Right atrium auricular region (tissue), 2 donors: ENCODE measurements at regions not wholly inside any gene's neighbourhood (a gene's known extent, or its start where the extent isn't known, plus 50 kb on each side); places are given as distances from the start of the nearest gene placed in this dataset.

Source experiments
- DNase-seq: peaks from one replicate; pipeline ENCODE4 v3.0.0-alpha.2; 2019; ENCODE audit warnings: low spot score
- H3K27ac ChIP-seq, 2 donors: fragments of 200-600 bp; sonication (generic); 1 replicate in 1 of 2; 2 replicates in 1 of 2; pipeline ENCODE4 v1.5.1; 2016 to 2019
- H3K27me3 ChIP-seq, 2 donors: fragments of 200-600 bp; sonication (generic); one replicate each; pipeline versions ENCODE4 v1.5.1 to v1.6.0; 2017 to 2019
- H3K36me3 ChIP-seq: fragments of 200-600 bp; sonication (generic); one replicate; pipeline ENCODE4 v1.5.1; 2016
- H3K4me1 ChIP-seq, 2 donors: fragments of 200-600 bp; sonication (generic); one replicate each; pipeline versions ENCODE4 v1.5.1 to v1.6.0; 2017 to 2019
- H3K4me3 ChIP-seq, 2 donors: fragments of 200-600 bp; sonication (generic); 1 replicate in 1 of 2; 2 replicates in 1 of 2; pipeline ENCODE4 v1.5.1; 2017 to 2019; ENCODE audit warnings: mild to moderate bottlenecking in 1 of 2, moderate library complexity in 1 of 2
- H3K9me3 ChIP-seq, 2 donors: fragments of 200-600 bp; sonication (generic); one replicate each; pipeline ENCODE4 v1.5.1; 2019
- CTCF ChIP-seq, 2 donors: fragments of 200-600 bp; sonication (generic); IDR thresholded peaks; one replicate each; pipeline ENCODE4 v1.5.1; 2019; ENCODE audit warnings: antibody characterized with exemption in 2 of 2

DNA sequence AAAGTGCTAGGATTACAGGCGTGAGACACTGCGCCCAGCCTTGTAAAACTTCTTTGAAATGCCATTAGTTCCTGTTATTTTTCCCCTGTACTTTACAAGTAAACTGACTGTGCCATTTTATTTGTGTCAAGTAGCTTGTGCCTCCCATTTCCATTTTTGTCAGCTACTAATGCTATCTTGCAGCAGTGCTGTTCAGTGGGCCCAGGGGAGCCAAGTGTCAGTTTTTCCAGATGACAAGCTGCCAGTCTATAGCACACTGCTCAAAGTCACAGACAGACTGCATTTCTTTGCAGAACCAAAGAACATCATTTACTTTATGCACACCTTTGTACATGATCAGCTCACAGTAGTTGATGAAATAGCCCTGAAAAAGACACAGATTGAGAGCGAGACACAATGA is 901.3 kb upstream of the CDH2 start:
- DNase-seq, result no peak

DNA sequence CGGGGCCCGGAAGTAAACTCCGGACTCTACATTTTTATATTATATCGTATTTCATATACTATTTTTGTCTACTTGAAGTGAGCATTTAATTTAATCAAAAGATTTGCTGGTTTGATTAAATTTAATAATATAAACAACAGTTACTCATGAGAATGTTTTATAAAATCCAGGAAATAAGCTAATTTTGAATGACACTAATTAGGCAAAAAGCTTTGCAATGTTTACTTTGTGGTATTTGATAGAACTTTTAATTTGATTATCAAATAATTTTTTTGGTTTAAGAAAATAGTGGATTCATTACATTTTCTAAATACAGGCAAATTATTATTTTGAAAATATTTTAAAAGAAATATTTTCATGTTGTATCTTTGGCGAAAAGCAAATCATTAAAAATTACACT is 900.4 kb upstream of the CDH2 start:
- Histone ChIP-seq H3K9me3 (no peaks in the 10 kb centered on the region), H3K36me3 (no peaks in the 10 kb centered on the region), H3K27me3 (no peaks in the 10 kb centered on the region), H3K4me1 (no peaks in the 10 kb centered on the region), H3K4me3 (no peak overlapping the region), H3K27ac (no peak overlapping the region)
- no peak for TF ChIP-seq CTCF (IDR thresholded peaks at IDR 0.05)
- DNase-seq, result no peak

More for the DNA sequence above, 901.3 kb upstream of the CDH2 start:
- H3K27ac ChIP-seq, result no peak overlapping the region
- TF ChIP-seq CTCF (IDR thresholded peaks at IDR 0.05), result no peak
- no peaks in the 10 kb centered on the region for H3K27me3 ChIP-seq
- no peak overlapping the region for H3K4me3 ChIP-seq
- no peaks in the 10 kb centered on the region for H3K9me3 ChIP-seq
- no peaks in the 10 kb centered on the region for H3K36me3 ChIP-seq
- H3K4me1 ChIP-seq, result no peaks in the 10 kb centered on the region

DNA sequence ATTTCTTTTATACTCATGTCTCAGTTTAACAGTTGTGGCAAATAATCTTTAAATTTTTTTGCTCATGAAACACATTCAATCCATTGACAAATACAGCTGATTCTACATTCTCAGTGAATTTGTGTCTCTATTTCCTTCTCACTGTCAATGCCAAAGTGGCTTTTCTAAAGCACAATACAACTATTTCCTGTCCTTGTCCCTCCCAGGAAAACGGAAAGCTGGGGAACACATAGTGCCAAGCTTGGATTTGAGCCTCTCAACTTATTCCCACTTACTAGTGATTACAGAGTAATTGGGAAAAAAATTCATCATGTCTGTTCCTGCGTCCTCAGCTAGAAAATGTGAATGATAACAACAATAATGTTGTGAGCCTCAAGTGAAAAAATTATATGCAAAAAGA is 899.7 kb upstream of the CDH2 start:
- H3K36me3 ChIP-seq, result no peaks in the 10 kb centered on the region
- no peaks in the 10 kb centered on the region for H3K27me3 ChIP-seq
- H3K27ac ChIP-seq, result no peak overlapping the region
- DNase-seq, result no peak
- no peaks in the 10 kb centered on the region for H3K4me1 ChIP-seq
- H3K4me3 ChIP-seq, result no peak overlapping the region
- no peak for TF ChIP-seq CTCF (IDR thresholded peaks at IDR 0.05)
- no peaks in the 10 kb centered on the region for H3K9me3 ChIP-seq

GRCh38 chr18:29074147-29074546 is 897.2 kb upstream of the CDH2 start:
- H3K4me3 ChIP-seq, result no peak overlapping the region
- H3K4me1 ChIP-seq, result no peaks in the 10 kb centered on the region
- DNase-seq, result no peak
- no peaks in the 10 kb centered on the region for H3K36me3 ChIP-seq
- no peak for TF ChIP-seq CTCF (IDR thresholded peaks at IDR 0.05)
- H3K27me3 ChIP-seq, result no peaks in the 10 kb centered on the region
- H3K9me3 ChIP-seq, result no peaks in the 10 kb centered on the region
- no peak overlapping the region for H3K27ac ChIP-seq

DNA sequence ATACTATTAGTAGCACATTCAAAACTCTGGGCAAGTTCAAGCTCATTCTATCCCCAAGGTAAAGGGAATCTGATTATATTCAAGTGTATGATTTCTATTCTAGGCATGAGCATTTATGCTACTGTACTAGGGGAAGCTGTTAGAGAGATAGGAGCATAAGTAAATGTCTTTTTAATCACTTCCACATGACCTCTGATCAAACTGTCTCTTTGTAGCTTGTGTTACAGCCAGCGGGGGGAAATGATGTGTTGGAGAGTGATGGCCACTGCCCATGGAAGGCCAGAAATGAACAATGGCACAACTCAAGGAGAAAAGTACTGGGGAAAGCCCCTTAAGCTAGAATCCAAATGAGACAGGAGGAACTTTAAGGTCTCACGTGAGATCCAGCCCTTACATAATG is 894.9 kb upstream of the CDH2 start:
- Histone ChIP-seq H3K27me3 (no peaks in the 10 kb centered on the region), H3K9me3 (no peaks in the 10 kb centered on the region), H3K4me3 (no peak overlapping the region), H3K36me3 (no peaks in the 10 kb centered on the region), H3K27ac (no peak overlapping the region), H3K4me1 (no peaks in the 10 kb centered on the region)
- no peak for TF ChIP-seq CTCF (IDR thresholded peaks at IDR 0.05)
- no peak for DNase-seq

- H3K4me1 ChIP-seq, result no peaks in the 10 kb centered on the region
- no peaks in the 10 kb centered on the region for H3K9me3 ChIP-seq
- no peaks in the 10 kb centered on the region for H3K27me3 ChIP-seq
- TF ChIP-seq CTCF (IDR thresholded peaks at IDR 0.05), result no peak
- no peak overlapping the region for H3K27ac ChIP-seq
- H3K4me3 ChIP-seq, result no peak overlapping the region
- DNase-seq, result no peak
- H3K36me3 ChIP-seq, result no peaks in the 10 kb centered on the region
These were observed 886.4 kb upstream of the CDH2 start for GRCh38 chr18:29063346-29063745.
